ENCODE measurements at regions not wholly inside any gene's neighbourhood (a gene's known extent, or its start where the extent isn't known, plus 50 kb on each side); places are given as distances from the start of the nearest gene placed in this dataset.

- ChIA-PET CTCF (no interaction called here), POLR2A (ENCODE audit: low non-redundant PET) (no interaction called here)
- Histone ChIP-seq H3K9me3 (ENCODE audit: low read depth, low read length, poor library complexity, severe bottlenecking) (no peaks in the 10 kb centered on the region), H3K4me3 (ENCODE audit: low read depth, low read length, poor library complexity, severe bottlenecking) (no peak overlapping the region), H3K27me3 (replicated peaks; ENCODE audit: insufficient read depth, low read depth, low read length, poor library complexity) (peaks cover 4% of the 10 kb centered on the region), H3K36me3 (ENCODE audit: insufficient read depth, low read length, poor library complexity, severe bottlenecking) (no peaks in the 10 kb centered on the region), H3K27ac (ENCODE audit: low read depth, low read length, poor library complexity, severe bottlenecking) (no peak overlapping the region), H3K4me1 (ENCODE audit: insufficient read depth, low read length, poor library complexity, severe bottlenecking) (no peaks in the 10 kb centered on the region)
- no peak for DNase-seq (ENCODE audit: low spot score)
- no TSS peak for BruUV-seq (replicated peaks)
- TF ChIP-seq, protein P1, sequence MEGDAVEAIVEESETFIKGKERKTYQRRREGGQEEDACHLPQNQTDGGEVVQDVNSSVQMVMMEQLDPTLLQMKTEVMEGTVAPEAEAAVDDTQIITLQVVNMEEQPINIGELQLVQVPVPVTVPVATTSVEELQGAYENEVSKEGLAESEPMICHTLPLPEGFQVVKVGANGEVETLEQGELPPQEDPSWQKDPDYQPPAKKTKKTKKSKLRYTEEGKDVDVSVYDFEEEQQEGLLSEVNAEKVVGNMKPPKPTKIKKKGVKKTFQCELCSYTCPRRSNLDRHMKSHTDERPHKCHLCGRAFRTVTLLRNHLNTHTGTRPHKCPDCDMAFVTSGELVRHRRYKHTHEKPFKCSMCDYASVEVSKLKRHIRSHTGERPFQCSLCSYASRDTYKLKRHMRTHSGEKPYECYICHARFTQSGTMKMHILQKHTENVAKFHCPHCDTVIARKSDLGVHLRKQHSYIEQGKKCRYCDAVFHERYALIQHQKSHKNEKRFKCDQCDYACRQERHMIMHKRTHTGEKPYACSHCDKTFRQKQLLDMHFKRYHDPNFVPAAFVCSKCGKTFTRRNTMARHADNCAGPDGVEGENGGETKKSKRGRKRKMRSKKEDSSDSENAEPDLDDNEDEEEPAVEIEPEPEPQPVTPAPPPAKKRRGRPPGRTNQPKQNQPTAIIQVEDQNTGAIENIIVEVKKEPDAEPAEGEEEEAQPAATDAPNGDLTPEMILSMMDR (conservative IDR thresholded peaks at IDR 0.05; ENCODE audit: low read depth, low read length) = no peak
- TF ChIP-seq EZH2 (IDR thresholded peaks at IDR 0.05; ENCODE audit: borderline replicate concordance, low read depth, low read length, poor library complexity, severe bottlenecking) = no peak
- intact Hi-C loops (cut with micrococcal nuclease; ENCODE audit: unreplicated experiment) = no loop called here
Observed at GRCh38 chr14:101349108-101349507, 212.2 kb upstream of the DIO3 start.

DNA sequence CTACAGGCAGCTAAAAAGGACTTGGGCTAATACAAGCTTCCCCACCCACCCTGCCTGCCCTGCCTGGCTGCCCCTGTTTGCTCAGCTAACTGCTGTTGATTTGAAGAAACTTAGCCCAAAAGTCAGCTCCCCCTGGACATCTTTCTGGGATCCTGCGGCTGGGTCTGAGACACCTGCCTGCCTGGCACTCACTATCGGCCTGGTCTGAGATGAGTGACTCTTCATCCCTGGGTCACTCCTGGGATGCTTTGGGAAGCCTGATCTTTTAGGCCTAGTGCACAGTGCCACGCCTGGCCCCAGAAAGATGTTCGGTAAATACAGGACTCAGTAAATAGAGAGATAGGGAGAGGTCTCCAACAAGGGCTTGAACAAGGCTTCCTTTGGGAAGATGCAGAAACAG is 211.3 kb upstream of the DIO3 start:
- intact Hi-C loops (cut with micrococcal nuclease; ENCODE audit: unreplicated experiment) = no loop called here
- H3K36me3 ChIP-seq (ENCODE audit: insufficient read depth, low read length, poor library complexity, severe bottlenecking) = no peaks in the 10 kb centered on the region
- CTCF ChIA-PET = no interaction called here
- DNase-seq (ENCODE audit: low spot score) = no peak
- POLR2A ChIA-PET (ENCODE audit: low non-redundant PET) = no interaction called here
- H3K27ac ChIP-seq (ENCODE audit: low read depth, low read length, poor library complexity, severe bottlenecking) = no peak overlapping the region
- no peaks in the 10 kb centered on the region for H3K9me3 ChIP-seq (ENCODE audit: low read depth, low read length, poor library complexity, severe bottlenecking)
- TF ChIP-seq EZH2 (IDR thresholded peaks at IDR 0.05; ENCODE audit: borderline replicate concordance, low read depth, low read length, poor library complexity, severe bottlenecking) = no peak
- TF ChIP-seq, protein P1 (conservative IDR thresholded peaks at IDR 0.05; ENCODE audit: low read depth, low read length) = no peak
- no peaks in the 10 kb centered on the region for H3K4me1 ChIP-seq (ENCODE audit: insufficient read depth, low read length, poor library complexity, severe bottlenecking)
- BruUV-seq (replicated peaks) = no TSS peak
- H3K4me3 ChIP-seq (ENCODE audit: low read depth, low read length, poor library complexity, severe bottlenecking) = no peak overlapping the region
- H3K27me3 ChIP-seq (replicated peaks; ENCODE audit: insufficient read depth, low read depth, low read length, poor library complexity) = no peaks in the 10 kb centered on the region

DNA sequence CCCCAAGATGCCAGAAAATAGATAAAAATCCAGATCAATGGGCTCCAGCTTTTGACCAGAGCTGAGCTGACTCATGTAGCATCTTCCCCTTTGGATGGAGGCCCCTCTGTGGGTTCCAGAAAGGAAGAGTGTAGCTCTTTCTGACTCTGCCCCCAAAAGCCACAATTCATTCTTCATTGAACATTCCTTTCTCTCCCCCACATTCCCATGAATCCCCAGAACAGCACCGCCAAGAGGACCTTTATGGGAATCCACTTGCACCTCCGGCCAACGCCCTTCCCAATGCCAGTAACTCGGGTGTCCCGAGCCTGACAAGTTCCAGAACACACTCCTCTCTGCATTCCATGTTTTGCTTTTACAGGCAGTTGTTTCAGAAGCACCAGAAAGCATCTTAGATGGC is 210.6 kb upstream of the DIO3 start:
- H3K9me3 ChIP-seq (ENCODE audit: low read depth, low read length, poor library complexity, severe bottlenecking) = no peaks in the 10 kb centered on the region
- H3K4me1 ChIP-seq (ENCODE audit: insufficient read depth, low read length, poor library complexity, severe bottlenecking) = no peaks in the 10 kb centered on the region
- H3K4me3 ChIP-seq (ENCODE audit: low read depth, low read length, poor library complexity, severe bottlenecking) = no peak overlapping the region
- ChIA-PET POLR2A (ENCODE audit: low non-redundant PET) (no interaction called here), CTCF (no interaction called here)
- no peak overlapping the region for H3K27ac ChIP-seq (ENCODE audit: low read depth, low read length, poor library complexity, severe bottlenecking)
- intact Hi-C loops (cut with micrococcal nuclease; ENCODE audit: unreplicated experiment) = no loop called here
- no TSS peak for BruUV-seq (replicated peaks)
- no peaks in the 10 kb centered on the region for H3K27me3 ChIP-seq (replicated peaks; ENCODE audit: insufficient read depth, low read depth, low read length, poor library complexity)
- TF ChIP-seq, protein P1 (conservative IDR thresholded peaks at IDR 0.05; ENCODE audit: low read depth, low read length) = no peak
- TF ChIP-seq EZH2 (IDR thresholded peaks at IDR 0.05; ENCODE audit: borderline replicate concordance, low read depth, low read length, poor library complexity, severe bottlenecking) = no peak
- no peak for DNase-seq (ENCODE audit: low spot score)
- no peaks in the 10 kb centered on the region for H3K36me3 ChIP-seq (ENCODE audit: insufficient read depth, low read length, poor library complexity, severe bottlenecking)

Measured in A673 (cell line).